ENCODE measurements at regions not wholly inside any gene's neighbourhood (a gene's known extent, or its start where the extent isn't known, plus 50 kb on each side); places are given as distances from the start of the nearest gene placed in this dataset.

DNA sequence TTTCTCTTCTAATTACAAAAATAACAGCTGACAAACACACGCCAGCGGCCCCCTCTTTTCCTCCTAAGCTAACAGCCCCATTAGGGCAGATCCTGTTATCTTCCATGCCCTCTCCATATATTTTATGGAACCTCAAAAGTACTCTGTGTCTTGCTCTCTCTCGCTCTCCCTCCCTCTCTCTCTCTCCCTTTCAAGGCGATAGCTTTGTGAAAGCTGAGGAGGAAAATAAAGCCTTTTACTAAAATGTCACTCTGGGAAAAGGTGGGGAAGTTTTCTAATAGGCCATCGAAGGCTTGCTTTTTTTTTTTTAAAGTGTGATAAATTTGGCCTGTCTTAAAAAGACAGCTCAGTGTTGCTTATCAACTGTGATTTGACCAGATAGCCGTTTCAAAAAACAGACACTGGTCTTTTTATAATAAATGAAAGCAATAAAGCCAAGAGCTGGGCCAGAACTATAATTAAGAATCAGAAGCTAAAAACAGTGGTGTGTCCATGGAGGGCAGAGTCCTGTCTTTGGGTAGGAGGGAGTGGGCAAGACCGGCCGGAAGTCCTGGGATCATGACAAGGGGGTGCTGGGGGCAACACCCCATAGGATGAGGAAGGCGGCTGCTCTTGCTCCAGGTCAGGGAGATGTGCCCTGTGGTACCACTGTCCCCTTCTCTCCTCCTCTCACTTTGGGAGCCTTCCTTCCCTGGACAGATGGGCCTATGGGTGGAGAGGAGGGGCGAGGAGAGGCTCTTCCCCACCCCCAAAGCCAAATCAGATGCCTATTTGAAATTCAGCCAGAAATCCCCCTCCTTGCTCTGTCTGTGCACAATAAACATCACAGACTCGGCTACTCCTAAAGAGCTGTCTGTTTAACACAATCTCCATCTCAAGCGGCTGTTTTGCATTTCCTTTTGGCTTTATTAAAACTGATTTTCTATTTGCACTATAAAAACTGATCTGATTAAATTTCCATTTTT is 267.2 kb downstream of the BUD13 start:
- Histone ChIP-seq H3K4me3 (ENCODE audit: low read depth, low read length) (no peak overlapping the region), H3K4me1 (ENCODE audit: control insufficient read depth, insufficient read depth, low read length) (peaks cover 10% of the 10 kb centered on the region), H3K9ac (ENCODE audit: low read depth, low read length) (no peak overlapping the region), H3K36me3 (ENCODE audit: control insufficient read depth, insufficient read depth, low read length) (no peaks in the 10 kb centered on the region), H3K27me3 (ENCODE audit: control insufficient read depth, insufficient read depth, low read length) (peaks cover 17% of the 10 kb centered on the region), H3K9me3 (ENCODE audit: control insufficient read depth, insufficient read depth, low read length) (no peaks in the 10 kb centered on the region)

DNA sequence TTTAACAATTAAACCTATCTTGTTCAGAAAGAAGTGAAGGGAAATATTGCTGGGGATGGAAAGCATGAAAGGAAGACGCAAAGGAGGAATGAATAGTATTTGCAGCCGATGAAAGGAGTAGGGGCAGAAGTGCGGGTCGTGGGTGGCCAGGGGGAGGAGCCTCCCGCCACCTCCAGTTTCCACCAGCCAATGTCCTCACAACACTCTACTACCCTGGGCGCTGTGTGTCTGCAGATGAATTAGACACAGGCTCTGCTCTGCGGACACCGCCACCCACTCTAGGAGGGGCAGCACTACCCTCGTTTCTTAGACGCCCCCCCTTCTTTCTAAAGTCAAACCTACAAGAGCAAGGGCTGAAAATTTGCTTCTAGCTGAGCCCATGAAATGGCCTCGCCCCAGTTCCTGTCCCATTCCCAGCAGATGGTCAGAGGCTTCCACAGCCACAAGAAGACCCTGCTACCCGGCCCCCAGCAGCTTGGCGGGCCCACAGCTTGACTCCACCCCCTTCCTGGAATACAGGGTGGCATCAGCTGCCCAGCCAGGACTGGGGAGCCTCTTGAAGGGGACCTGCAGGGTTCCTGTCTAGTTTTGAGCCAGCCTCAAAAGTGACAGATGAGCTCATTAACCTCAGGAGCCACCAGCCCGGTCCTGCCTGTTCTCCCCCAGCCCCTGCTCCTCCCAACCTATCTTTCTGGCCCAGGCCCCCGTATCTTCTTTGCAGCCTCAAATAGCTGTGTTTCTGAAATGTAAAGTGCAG is 268.1 kb downstream of the BUD13 start:
- Histone ChIP-seq H3K4me1 (ENCODE audit: control insufficient read depth, insufficient read depth, low read length) (peaks cover 10% of the 10 kb centered on the region), H3K27me3 (ENCODE audit: control insufficient read depth, insufficient read depth, low read length) (peaks cover 21% of the 10 kb centered on the region)

DNA sequence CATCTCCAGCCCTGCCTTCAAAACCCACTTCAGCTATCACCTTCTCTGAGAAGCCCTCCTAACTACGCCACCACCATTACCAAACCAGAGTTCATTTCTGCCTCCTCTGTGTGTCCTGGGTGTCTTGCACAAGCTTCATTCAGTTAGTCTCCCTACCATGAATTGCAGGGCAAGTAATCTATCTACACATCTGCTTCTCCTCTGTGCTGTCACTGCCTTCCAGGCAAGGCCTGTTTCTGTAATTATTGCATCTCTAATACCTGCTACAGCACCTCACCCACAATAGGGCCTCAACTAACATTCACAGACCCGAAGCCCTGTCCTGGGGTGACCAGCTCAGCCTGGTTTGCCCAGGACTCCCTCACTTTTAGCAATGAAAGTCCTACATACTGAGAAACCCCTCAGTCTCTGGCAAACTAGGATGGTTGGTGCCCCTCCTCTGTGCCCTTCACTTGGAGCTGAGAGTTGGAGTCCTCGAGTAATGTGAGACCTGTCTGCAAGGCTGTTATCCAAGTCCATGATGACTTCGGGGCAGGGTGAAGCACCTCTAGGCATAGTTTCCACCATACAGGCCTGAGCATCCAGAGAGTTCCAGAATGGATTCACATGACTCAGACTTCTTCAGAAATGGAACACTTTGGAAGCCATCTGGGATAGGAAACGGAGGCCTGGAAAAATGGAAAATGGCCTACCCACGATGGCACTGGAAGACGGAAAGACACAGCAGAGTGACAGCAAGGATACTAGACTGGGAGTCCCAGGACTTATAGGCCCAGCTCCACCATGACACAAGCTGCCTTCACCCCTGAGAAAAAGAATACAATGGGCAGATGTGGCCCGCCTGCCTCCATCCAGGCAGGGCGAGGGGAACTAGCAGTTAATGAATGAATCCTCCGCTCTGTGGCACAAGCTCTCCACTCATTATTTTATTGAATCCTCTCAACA is 269.3 kb downstream of the BUD13 start:
- Histone ChIP-seq H3K4me3 (ENCODE audit: low read depth, low read length) (no peak overlapping the region), H3K9ac (ENCODE audit: low read depth, low read length) (no peak overlapping the region), H3K9me3 (ENCODE audit: control insufficient read depth, insufficient read depth, low read length) (no peaks in the 10 kb centered on the region), H3K36me3 (ENCODE audit: control insufficient read depth, insufficient read depth, low read length) (no peaks in the 10 kb centered on the region), H3K4me1 (ENCODE audit: control insufficient read depth, insufficient read depth, low read length) (peaks cover 14% of the 10 kb centered on the region), H3K27me3 (ENCODE audit: control insufficient read depth, insufficient read depth, low read length) (peaks cover 27% of the 10 kb centered on the region)

More for the DNA sequence above, 268.1 kb downstream of the BUD13 start:
- Histone ChIP-seq H3K9me3 (ENCODE audit: control insufficient read depth, insufficient read depth, low read length) (no peaks in the 10 kb centered on the region), H3K36me3 (ENCODE audit: control insufficient read depth, insufficient read depth, low read length) (no peaks in the 10 kb centered on the region), H3K4me3 (ENCODE audit: low read depth, low read length) (no peak overlapping the region), H3K9ac (ENCODE audit: low read depth, low read length) (no peak overlapping the region)

DNA sequence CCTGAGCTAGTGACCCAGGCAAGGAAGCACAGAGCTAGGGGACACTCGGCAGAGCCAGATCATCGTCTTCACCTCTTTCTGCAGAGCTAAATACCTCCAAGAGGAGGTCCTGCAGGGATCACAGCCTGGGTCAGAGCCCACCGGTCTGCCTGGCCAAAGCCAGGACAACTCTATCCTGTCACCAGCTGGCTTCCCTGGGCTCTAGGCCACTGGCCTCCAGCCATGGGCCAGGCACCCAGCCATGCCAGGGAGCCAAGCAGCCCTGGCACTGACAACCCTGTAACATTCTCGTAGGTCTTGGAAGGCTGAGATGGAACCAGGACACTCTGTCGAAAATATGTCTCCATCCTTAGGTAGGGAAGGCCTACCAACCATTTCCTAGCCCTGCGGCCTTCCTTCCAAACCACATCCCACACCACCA is 270.1 kb downstream of the BUD13 start:
- Histone ChIP-seq H3K4me1 (ENCODE audit: control insufficient read depth, insufficient read depth, low read length) (peaks cover 14% of the 10 kb centered on the region), H3K4me3 (ENCODE audit: low read depth, low read length) (no peak overlapping the region), H3K9me3 (ENCODE audit: control insufficient read depth, insufficient read depth, low read length) (no peaks in the 10 kb centered on the region), H3K36me3 (ENCODE audit: control insufficient read depth, insufficient read depth, low read length) (no peaks in the 10 kb centered on the region), H3K27me3 (ENCODE audit: control insufficient read depth, insufficient read depth, low read length) (peaks cover 29% of the 10 kb centered on the region), H3K9ac (ENCODE audit: low read depth, low read length) (no peak overlapping the region)

DNA sequence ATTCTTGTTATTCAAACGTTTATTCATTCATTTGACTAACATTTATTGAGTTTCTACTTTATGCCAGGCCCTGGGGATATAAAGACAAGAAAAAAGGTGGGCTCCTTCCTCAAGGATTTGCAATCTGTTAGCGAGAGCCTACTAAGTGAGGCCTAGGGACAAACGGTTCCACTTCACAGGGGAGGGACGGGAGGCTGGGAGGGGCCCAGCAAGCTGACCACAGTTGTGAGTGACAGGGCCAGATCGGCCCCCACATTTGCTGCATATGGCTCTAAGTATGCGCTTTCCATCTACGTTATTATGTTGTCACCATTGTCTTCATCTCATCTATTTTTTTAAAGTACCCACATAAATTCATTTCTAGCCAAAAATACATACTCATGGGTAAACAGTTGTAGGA is 271.1 kb downstream of the BUD13 start:
- H3K36me3 ChIP-seq (ENCODE audit: control insufficient read depth, insufficient read depth, low read length) = no peaks in the 10 kb centered on the region
- H3K27me3 ChIP-seq (ENCODE audit: control insufficient read depth, insufficient read depth, low read length) = peaks cover 29% of the 10 kb centered on the region
- peaks cover 14% of the 10 kb centered on the region for H3K4me1 ChIP-seq (ENCODE audit: control insufficient read depth, insufficient read depth, low read length)
- no peaks in the 10 kb centered on the region for H3K9me3 ChIP-seq (ENCODE audit: control insufficient read depth, insufficient read depth, low read length)
- H3K4me3 ChIP-seq (ENCODE audit: low read depth, low read length) = peak overlapping the region; percentile 27
- H3K9ac ChIP-seq (ENCODE audit: low read depth, low read length) = no peak overlapping the region

DNA sequence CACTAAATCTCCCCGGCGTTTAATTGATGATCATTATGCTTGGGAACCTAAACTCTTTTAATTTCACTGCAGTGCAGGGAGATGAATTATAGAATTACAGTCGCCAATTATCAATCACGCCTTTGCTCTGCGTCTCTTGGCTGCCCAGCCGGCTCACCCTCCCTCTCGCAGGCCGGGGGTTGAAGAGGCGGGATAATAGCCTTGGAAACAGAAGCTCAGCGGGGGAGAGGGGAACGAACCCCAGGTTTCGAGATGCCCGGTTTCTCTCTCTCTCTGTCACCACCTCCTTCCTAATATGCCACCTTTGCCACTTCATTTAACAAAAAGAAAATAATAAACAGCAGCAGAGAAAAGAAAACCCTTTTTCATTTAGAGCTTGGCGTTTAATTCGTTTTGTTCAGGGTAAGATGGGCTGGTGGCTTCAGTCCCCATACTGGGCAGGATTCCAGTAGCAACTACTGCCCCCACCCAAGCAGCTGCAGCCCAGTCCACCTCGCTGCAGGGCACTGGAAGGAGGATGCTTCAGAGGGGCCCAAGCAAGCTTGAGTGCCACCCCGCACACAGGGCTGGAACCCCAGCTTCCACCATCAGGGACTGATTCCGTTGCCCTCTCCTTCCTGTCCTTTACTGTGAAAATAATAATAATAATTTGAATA is 271.7 kb downstream of the BUD13 start:
- Histone ChIP-seq H3K27me3 (ENCODE audit: control insufficient read depth, insufficient read depth, low read length) (peaks cover 29% of the 10 kb centered on the region), H3K9ac (ENCODE audit: low read depth, low read length) (no peak overlapping the region), H3K36me3 (ENCODE audit: control insufficient read depth, insufficient read depth, low read length) (no peaks in the 10 kb centered on the region), H3K4me1 (ENCODE audit: control insufficient read depth, insufficient read depth, low read length) (peaks cover 14% of the 10 kb centered on the region), H3K9me3 (ENCODE audit: control insufficient read depth, insufficient read depth, low read length) (no peaks in the 10 kb centered on the region), H3K4me3 (ENCODE audit: low read depth, low read length) (peak overlapping the region; percentile 27)

DNA sequence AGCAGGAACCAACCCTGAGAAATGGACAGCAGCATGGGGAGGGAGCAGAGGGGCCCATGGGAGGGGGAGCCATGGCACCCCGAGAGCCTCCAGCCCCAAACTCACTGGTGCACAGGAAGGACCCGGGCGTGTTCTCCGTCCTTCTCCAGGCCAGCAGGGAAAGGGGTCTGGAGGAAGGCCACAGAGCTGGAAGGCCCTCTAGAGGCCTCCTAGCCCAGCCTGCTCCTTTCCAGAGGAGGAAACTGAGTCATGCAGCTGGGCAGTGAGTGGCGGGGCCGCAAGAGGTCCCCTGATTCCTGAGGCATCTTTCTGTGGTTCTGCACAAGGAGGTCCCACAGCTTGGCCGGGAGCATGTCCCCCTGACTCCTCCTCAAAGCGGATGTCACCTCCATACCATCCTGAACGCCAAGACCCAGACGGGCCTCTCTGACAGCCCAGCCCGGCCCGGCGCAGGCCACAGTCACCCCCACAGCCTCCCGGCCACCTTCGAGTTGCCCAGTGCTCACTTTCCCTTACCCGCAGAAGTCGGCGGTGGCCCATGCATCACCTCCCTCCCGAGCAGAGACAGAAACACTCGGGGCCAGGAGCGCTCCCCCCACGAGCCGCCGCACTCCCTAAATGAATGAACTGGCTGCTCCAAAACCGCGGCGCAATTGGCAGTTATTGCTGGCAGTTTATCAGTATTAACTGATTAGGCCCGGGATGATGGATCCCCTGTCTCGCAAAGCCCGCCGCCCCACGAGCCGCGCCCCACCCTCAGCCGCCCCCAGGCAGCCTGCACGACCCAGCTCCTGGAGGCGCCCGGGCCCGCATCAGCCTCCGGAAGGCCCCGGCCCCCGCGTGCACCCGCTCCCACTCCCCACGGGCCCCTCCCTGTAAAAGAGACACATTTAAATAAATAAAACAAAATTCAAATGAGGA is 272.5 kb downstream of the BUD13 start:
- H3K9ac ChIP-seq (ENCODE audit: low read depth, low read length) = no peak overlapping the region
- H3K9me3 ChIP-seq (ENCODE audit: control insufficient read depth, insufficient read depth, low read length) = no peaks in the 10 kb centered on the region
- peaks cover 29% of the 10 kb centered on the region for H3K27me3 ChIP-seq (ENCODE audit: control insufficient read depth, insufficient read depth, low read length)
- peaks cover 14% of the 10 kb centered on the region for H3K4me1 ChIP-seq (ENCODE audit: control insufficient read depth, insufficient read depth, low read length)
- peak overlapping the region; percentile 27 for H3K4me3 ChIP-seq (ENCODE audit: low read depth, low read length)
- H3K36me3 ChIP-seq (ENCODE audit: control insufficient read depth, insufficient read depth, low read length) = no peaks in the 10 kb centered on the region

DNA sequence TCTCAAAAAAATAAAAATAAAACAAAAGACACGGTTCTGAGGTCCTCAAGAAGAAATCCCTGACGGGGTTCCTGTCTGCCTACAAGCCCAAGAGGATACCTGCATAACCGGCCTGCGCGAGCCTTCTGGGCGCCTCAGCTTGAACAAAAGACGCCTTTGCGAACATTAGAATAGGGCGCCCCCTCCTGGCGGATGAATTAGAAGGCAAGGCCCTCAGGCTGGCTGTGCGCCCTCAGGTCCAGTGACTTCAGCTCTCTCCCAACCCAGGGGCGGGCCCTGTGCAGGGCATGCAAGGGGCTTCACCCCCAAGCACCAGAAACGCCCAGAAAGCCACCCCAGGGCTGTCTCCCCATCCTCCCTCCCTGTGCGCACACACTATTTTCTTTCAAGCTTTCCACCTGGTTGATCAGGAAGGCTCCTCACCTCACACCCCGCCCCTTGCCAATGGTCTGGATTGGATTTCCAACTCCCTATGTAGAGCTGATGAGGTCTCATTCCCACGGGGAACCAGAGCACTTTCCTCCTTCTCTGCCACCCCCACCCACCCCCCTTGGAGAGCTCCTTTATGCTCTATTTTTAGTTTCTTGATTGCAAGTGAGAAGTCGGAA is 273.3 kb downstream of the BUD13 start:
- H3K27me3 ChIP-seq (ENCODE audit: control insufficient read depth, insufficient read depth, low read length) = peaks cover 29% of the 10 kb centered on the region
- no peak overlapping the region for H3K4me3 ChIP-seq (ENCODE audit: low read depth, low read length)
- H3K9me3 ChIP-seq (ENCODE audit: control insufficient read depth, insufficient read depth, low read length) = no peaks in the 10 kb centered on the region
- peaks cover 14% of the 10 kb centered on the region for H3K4me1 ChIP-seq (ENCODE audit: control insufficient read depth, insufficient read depth, low read length)
- no peak overlapping the region for H3K9ac ChIP-seq (ENCODE audit: low read depth, low read length)
- no peaks in the 10 kb centered on the region for H3K36me3 ChIP-seq (ENCODE audit: control insufficient read depth, insufficient read depth, low read length)

DNA sequence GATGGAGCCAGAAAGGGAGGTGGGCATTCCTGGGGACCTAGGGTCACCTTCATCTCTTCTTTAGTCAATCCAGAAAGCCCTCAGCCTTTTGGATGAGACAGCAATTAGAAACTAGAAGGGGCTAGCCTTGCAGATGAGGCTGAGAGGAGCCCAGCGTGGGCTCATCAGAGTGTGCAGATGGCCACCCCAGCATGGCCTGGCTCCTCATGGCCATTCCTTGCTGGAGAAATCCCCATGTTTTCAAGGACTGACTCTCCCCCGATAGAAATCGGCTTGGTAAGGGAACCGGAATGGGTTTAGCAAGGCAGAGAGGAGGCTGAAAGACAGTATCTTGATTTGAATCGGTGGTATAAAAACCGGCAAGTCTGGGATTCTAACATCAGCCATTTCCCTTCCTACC is 274.6 kb downstream of the BUD13 start:
- peaks cover 10% of the 10 kb centered on the region for H3K4me1 ChIP-seq (ENCODE audit: control insufficient read depth, insufficient read depth, low read length)
- H3K36me3 ChIP-seq (ENCODE audit: control insufficient read depth, insufficient read depth, low read length) = no peaks in the 10 kb centered on the region
- no peak overlapping the region for H3K4me3 ChIP-seq (ENCODE audit: low read depth, low read length)
- H3K27me3 ChIP-seq (ENCODE audit: control insufficient read depth, insufficient read depth, low read length) = peaks cover 22% of the 10 kb centered on the region
- no peak overlapping the region for H3K9ac ChIP-seq (ENCODE audit: low read depth, low read length)
- H3K9me3 ChIP-seq (ENCODE audit: control insufficient read depth, insufficient read depth, low read length) = no peaks in the 10 kb centered on the region

DNA sequence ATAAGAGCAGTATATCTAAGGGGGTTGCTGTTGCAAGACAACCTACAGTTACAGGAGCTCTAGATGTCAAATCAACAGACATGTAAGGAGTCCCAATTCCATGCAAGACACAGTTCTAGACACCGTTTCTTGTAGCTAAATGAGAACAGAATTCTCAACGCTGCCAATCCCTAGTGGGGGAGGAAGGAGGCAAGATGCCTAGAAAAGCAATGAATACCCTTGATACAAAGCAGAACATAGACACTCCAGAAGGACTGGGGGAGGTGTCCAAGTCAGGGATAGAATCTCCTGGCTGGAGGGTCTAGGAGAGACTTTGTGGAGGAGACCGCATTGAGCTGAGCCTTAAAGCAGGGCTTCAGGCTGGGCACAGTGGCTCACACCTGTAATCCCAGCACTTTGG is 280.2 kb downstream of the BUD13 start:
- Histone ChIP-seq H3K36me3 (ENCODE audit: control insufficient read depth, insufficient read depth, low read length) (no peaks in the 10 kb centered on the region), H3K9me3 (ENCODE audit: control insufficient read depth, insufficient read depth, low read length) (no peaks in the 10 kb centered on the region), H3K4me1 (ENCODE audit: control insufficient read depth, insufficient read depth, low read length) (no peaks in the 10 kb centered on the region), H3K4me3 (ENCODE audit: low read depth, low read length) (no peak overlapping the region), H3K9ac (ENCODE audit: low read depth, low read length) (no peak overlapping the region), H3K27me3 (ENCODE audit: control insufficient read depth, insufficient read depth, low read length) (peaks cover 26% of the 10 kb centered on the region)
